ENCODE measurements at regions not wholly inside any gene's neighbourhood (a gene's known extent, or its start where the extent isn't known, plus 50 kb on each side); places are given as distances from the start of the nearest gene placed in this dataset.

GRCh38 chr12:124096109-124096508 lies 123.1 kb downstream of the ZNF664 start:
- no peaks in the 10 kb centered on the region for H3K27me3 ChIP-seq (ENCODE audit: insufficient read depth, low read length)
- H2AFZ ChIP-seq (ENCODE audit: low read length), result no peak overlapping the region

DNA sequence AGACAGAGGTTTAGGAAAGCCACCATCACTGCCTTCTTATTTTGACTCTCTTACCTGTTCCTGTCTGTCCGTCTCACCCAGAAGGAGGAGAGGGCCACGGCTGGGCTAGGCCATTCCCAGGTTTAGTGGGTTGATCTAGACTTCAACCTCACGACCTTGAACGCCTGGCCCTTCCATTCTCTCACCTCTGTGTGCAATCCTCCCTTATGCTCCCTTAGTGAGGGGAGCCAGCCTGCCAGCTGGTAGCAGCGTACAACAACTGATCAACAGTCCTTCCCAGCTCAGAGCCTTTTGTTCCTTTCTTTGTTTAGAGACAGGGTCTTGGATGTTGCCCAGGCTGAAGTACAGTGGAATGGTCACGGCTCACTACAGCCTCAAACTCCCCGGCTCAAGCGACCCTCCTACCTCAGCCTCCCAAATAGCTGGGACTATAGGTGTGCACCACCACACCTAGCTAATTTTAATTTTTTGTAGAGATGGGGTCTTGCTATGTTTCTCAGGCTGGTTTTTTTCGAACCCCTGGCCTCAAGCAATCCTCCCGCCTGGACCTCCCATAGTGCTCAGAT lies 123.9 kb downstream of the ZNF664 start:
- Histone ChIP-seq H3K36me3 (ENCODE audit: insufficient read depth, low read length) (no peaks in the 10 kb centered on the region), H3K4me3 (ENCODE audit: low read depth, low read length, poor library complexity, severe bottlenecking) (no peak overlapping the region), H3K27me3 (ENCODE audit: insufficient read depth, low read length) (no peaks in the 10 kb centered on the region), H3K4me2 (ENCODE audit: low read length) (no peak overlapping the region), H3F3A (ENCODE audit: insufficient read depth, low read length) (no peaks in the 10 kb centered on the region), H2AFZ (ENCODE audit: low read length) (no peak overlapping the region), H3K27ac (ENCODE audit: low read depth, low read length, poor library complexity, severe bottlenecking) (no peak overlapping the region), H3K9me2 (ENCODE audit: low read depth, low read length) (no peaks in the 10 kb centered on the region), H3K9me3 (ENCODE audit: low read length) (no peaks in the 10 kb centered on the region), H4K20me1 (ENCODE audit: insufficient read depth, low read length) (no peaks in the 10 kb centered on the region), H3K79me2 (ENCODE audit: insufficient read depth, low read length) (no peaks in the 10 kb centered on the region), H3K9ac (ENCODE audit: low read length) (no peak overlapping the region), H3K4me1 (ENCODE audit: insufficient read depth, low read length, severe bottlenecking) (no peaks in the 10 kb centered on the region)
- TF ChIP-seq EZH2 (IDR thresholded peaks at IDR 0.05; ENCODE audit: borderline replicate concordance, low read length), result no peak
- TF ChIP-seq CTCF (IDR thresholded peaks at IDR 0.05; ENCODE audit: low read length), result no peak

More at GRCh38 chr12:124096109-124096508, 123.1 kb downstream of the ZNF664 start:
- Histone ChIP-seq H3K9me3 (ENCODE audit: low read length) (no peaks in the 10 kb centered on the region), H3K4me2 (ENCODE audit: low read length) (no peak overlapping the region), H4K20me1 (ENCODE audit: insufficient read depth, low read length) (no peaks in the 10 kb centered on the region), H3K9me2 (ENCODE audit: low read depth, low read length) (no peaks in the 10 kb centered on the region), H3K9ac (ENCODE audit: low read length) (no peak overlapping the region), H3K4me1 (ENCODE audit: insufficient read depth, low read length, severe bottlenecking) (no peaks in the 10 kb centered on the region), H3K36me3 (ENCODE audit: insufficient read depth, low read length) (no peaks in the 10 kb centered on the region), H3F3A (ENCODE audit: insufficient read depth, low read length) (no peaks in the 10 kb centered on the region), H3K79me2 (ENCODE audit: insufficient read depth, low read length) (no peaks in the 10 kb centered on the region), H3K4me3 (ENCODE audit: low read depth, low read length, poor library complexity, severe bottlenecking) (no peak overlapping the region), H3K27ac (ENCODE audit: low read depth, low read length, poor library complexity, severe bottlenecking) (no peak overlapping the region)
- TF ChIP-seq CTCF (IDR thresholded peaks at IDR 0.05; ENCODE audit: low read length), result no peak
- no peak for TF ChIP-seq EZH2 (IDR thresholded peaks at IDR 0.05; ENCODE audit: borderline replicate concordance, low read length)

GRCh38 chr12:124097701-124098100 lies 124.7 kb downstream of the ZNF664 start:
- TF ChIP-seq EZH2 (IDR thresholded peaks at IDR 0.05; ENCODE audit: borderline replicate concordance, low read length), result no peak
- no peak for TF ChIP-seq CTCF (IDR thresholded peaks at IDR 0.05; ENCODE audit: low read length)
- Histone ChIP-seq H3K79me2 (ENCODE audit: insufficient read depth, low read length) (no peaks in the 10 kb centered on the region), H3K9me2 (ENCODE audit: low read depth, low read length) (no peaks in the 10 kb centered on the region), H3F3A (ENCODE audit: insufficient read depth, low read length) (no peaks in the 10 kb centered on the region), H4K20me1 (ENCODE audit: insufficient read depth, low read length) (no peaks in the 10 kb centered on the region), H3K4me2 (ENCODE audit: low read length) (no peak overlapping the region), H3K9me3 (ENCODE audit: low read length) (no peaks in the 10 kb centered on the region), H3K27ac (ENCODE audit: low read depth, low read length, poor library complexity, severe bottlenecking) (no peak overlapping the region), H3K36me3 (ENCODE audit: insufficient read depth, low read length) (no peaks in the 10 kb centered on the region), H3K4me3 (ENCODE audit: low read depth, low read length, poor library complexity, severe bottlenecking) (no peak overlapping the region), H2AFZ (ENCODE audit: low read length) (no peak overlapping the region), H3K4me1 (ENCODE audit: insufficient read depth, low read length, severe bottlenecking) (no peaks in the 10 kb centered on the region), H3K27me3 (ENCODE audit: insufficient read depth, low read length) (no peaks in the 10 kb centered on the region), H3K9ac (ENCODE audit: low read length) (no peak overlapping the region)
